ENCODE measurements at regions not wholly inside any gene's neighbourhood (a gene's known extent, or its start where the extent isn't known, plus 50 kb on each side); places are given as distances from the start of the nearest gene placed in this dataset.

DNA sequence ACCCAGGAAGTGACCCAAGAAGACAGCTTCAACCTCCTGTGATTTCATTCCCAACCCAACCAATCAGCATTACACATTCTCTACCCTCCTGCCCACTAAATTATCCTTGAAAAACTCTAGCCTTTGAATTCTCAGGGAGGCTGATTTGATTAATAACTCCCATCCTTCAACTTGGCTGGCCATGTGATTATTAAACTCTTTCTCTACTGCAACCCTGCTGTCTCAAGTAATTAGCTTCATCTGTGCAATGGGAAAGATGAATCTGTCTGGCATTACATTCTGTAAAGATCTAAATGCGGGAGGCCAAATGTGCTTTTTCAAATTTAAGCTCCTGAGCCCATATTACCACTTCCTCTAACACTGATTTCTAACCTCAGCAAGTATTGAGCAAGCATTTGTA, 95.9 kb upstream of the STT3B start:
- intact Hi-C loops (cut with micrococcal nuclease; ENCODE audit: unreplicated experiment) (no loop called here), in situ Hi-C loops (cut with HindIII; ENCODE audit: extremely low pct_ligation_motif_present, low pct_unique_long_range_greater_than_20kb) (no loop called here)
- Histone ChIP-seq H3K4me2 (ENCODE audit: low read depth, low read length) (no peak overlapping the region), H4K20me1 (ENCODE audit: insufficient read depth, low read length) (no peaks in the 10 kb centered on the region), H3K27ac (ENCODE audit: extremely low read length, insufficient read depth, low read length) (no peak overlapping the region), H3K9me3 (ENCODE audit: low read length) (peaks cover 15% of the 10 kb centered on the region), H3K79me2 (ENCODE audit: insufficient read depth, low read length) (no peaks in the 10 kb centered on the region), H3K4me1 (ENCODE audit: insufficient read depth, low read length) (peaks cover 7% of the 10 kb centered on the region), H3K27me3 (ENCODE audit: control insufficient read depth in 1 of 2, insufficient read depth in 2 of 2, low read length in 2 of 2) (peaks cover 0 to 1% of the 10 kb centered on the region in 2 experiments; a peak in 1 of 5 replicates), H3K36me3 (replicated peaks in 1 of 2; ENCODE audit: control insufficient read depth in 1 of 2, insufficient read depth in 2 of 2, low read length in 2 of 2) (no peaks in the 10 kb centered on the region), H2AFZ (ENCODE audit: low read length) (no peak overlapping the region), H3K9ac (ENCODE audit: insufficient read depth, low read depth, low read length) (no peak overlapping the region), H3K4me3 (replicated peaks in 1 of 3; ENCODE audit: insufficient read depth in 1 of 3, low read depth in 2 of 3, low read length in 3 of 3) (no peak overlapping the region)
- ChIA-PET CTCF (ENCODE audit: low intra/inter-chr PET ratio, low total read pairs) (no interaction called here), POLR2A (no interaction called here)
- no peak for ATAC-seq
- FAIRE-seq: no peak
- WGBS (ENCODE audit: low lambda C conversion rate): 24% methylated on average over 1 of the region's 1 CpG
- BruUV-seq (replicated peaks): no TSS peak
- no peak for DNase-seq (ENCODE audit: low spot score)
- TF ChIP-seq NR2F2 (IDR thresholded peaks at IDR 0.05; ENCODE audit: borderline replicate concordance, low read depth): no peak
- TF ChIP-seq MED13 (CRISPR knock-in tag; IDR thresholded peaks at IDR 0.05): no peak
- TF ChIP-seq ZBTB7A (CRISPR knock-in tag; IDR thresholded peaks at IDR 0.05): no peak
- TF ChIP-seq, protein P1, sequence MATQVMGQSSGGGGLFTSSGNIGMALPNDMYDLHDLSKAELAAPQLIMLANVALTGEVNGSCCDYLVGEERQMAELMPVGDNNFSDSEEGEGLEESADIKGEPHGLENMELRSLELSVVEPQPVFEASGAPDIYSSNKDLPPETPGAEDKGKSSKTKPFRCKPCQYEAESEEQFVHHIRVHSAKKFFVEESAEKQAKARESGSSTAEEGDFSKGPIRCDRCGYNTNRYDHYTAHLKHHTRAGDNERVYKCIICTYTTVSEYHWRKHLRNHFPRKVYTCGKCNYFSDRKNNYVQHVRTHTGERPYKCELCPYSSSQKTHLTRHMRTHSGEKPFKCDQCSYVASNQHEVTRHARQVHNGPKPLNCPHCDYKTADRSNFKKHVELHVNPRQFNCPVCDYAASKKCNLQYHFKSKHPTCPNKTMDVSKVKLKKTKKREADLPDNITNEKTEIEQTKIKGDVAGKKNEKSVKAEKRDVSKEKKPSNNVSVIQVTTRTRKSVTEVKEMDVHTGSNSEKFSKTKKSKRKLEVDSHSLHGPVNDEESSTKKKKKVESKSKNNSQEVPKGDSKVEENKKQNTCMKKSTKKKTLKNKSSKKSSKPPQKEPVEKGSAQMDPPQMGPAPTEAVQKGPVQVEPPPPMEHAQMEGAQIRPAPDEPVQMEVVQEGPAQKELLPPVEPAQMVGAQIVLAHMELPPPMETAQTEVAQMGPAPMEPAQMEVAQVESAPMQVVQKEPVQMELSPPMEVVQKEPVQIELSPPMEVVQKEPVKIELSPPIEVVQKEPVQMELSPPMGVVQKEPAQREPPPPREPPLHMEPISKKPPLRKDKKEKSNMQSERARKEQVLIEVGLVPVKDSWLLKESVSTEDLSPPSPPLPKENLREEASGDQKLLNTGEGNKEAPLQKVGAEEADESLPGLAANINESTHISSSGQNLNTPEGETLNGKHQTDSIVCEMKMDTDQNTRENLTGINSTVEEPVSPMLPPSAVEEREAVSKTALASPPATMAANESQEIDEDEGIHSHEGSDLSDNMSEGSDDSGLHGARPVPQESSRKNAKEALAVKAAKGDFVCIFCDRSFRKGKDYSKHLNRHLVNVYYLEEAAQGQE (IDR thresholded peaks at IDR 0.05; ENCODE audit: borderline replicate concordance in 1 of 2, low read depth in 1 of 2, low read length in 2 of 2): no peak
- TF ChIP-seq ZNF660 (CRISPR knock-in tag; IDR thresholded peaks at IDR 0.05; ENCODE audit: borderline replicate concordance, low read depth): no peak
- TF ChIP-seq KAT7 (CRISPR knock-in tag; IDR thresholded peaks at IDR 0.05; ENCODE audit: borderline replicate concordance): no peak

All from HepG2 (cell line).